Uterus (tissue), 2 donors: ENCODE measurements at regions not wholly inside any gene's neighbourhood (a gene's known extent, or its start where the extent isn't known, plus 50 kb on each side); places are given as distances from the start of the nearest gene placed in this dataset.
"Not testable (repeated sequence)": the region's sequence is repeated elsewhere in the genome, so short reads cannot be mapped to it uniquely, and the experiment has no call there.

Experiments
- CTCF ChIP-seq, 4 experiments: fragments of 200-600 bp in 2 of 4; fragments of 450-650 bp in 2 of 4; sonication (generic) in 2 of 4; IDR thresholded peaks; one replicate each; pipeline ENCODE4 v1.5.1; 2016 to 2019; ENCODE audit warnings: antibody characterized with exemption in 4 of 4, mild to moderate bottlenecking in 2 of 4, moderate library complexity in 1 of 4
- POLR2A ChIP-seq, 2 donors: fragments of 450-650 bp; IDR thresholded peaks; one replicate each; pipeline ENCODE4 v1.6.1; 2016; ENCODE audit warnings: antibody characterized with exemption in 2 of 2, mild to moderate bottlenecking in 1 of 2, moderate library complexity in 1 of 2

DNA sequence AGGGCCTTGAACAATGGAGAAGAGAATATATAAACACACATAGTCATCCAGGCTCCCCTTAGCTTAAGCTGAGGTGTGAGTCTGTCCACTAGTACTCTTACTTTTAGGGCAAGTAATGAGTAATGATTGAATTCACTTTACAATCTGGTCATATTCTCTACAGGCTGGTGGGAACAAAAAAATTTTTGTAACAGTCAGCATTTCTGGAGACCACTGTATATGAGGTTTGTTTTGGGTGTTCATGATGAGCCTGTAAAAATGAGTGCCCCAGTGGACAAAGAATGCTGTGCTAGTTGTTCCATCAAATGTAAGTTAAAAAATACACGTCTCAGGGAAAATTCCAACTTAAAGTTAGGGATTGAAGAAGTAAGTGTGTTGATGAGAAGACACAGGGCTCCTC lies 154.0 kb downstream of the ZNF37A start:
- not testable (repeated sequence) for TF ChIP-seq POLR2A, CTCF (IDR thresholded peaks at IDR 0.05)
